MV-4-11 (cell line): ENCODE measurements at regions not wholly inside any gene's neighbourhood (a gene's known extent, or its start where the extent isn't known, plus 50 kb on each side); places are given as distances from the start of the nearest gene placed in this dataset.

Source experiments
- DNase-seq: peaks from one replicate; lab custom pipeline; 2025; lab: John Stamatoyannopoulos, UW

GRCh38 chr22:47772864-47773263 is 1010.4 kb downstream of the TBC1D22A start:
- DNase-seq, result no peak

- DNase-seq, result no peak
Measured at GRCh38 chr22:47769652-47770051, 1007.2 kb downstream of the TBC1D22A start.

- no peak for DNase-seq
Measured at GRCh38 chr22:47768027-47768426, 1005.6 kb downstream of the TBC1D22A start.

GRCh38 chr22:47767403-47767802 is 1005.0 kb downstream of the TBC1D22A start:
- no peak for DNase-seq

- DNase-seq, result no peak
Measured at GRCh38 chr22:47765757-47766156, 1003.3 kb downstream of the TBC1D22A start.

- no peak for DNase-seq
Measured at GRCh38 chr22:47762141-47762540, 999.7 kb downstream of the TBC1D22A start.

GRCh38 chr22:47759909-47760308 is 997.5 kb downstream of the TBC1D22A start:
- no peak for DNase-seq

GRCh38 chr22:47757741-47758140 is 995.3 kb downstream of the TBC1D22A start:
- no peak for DNase-seq

GRCh38 chr22:47750086-47750485 is 987.6 kb downstream of the TBC1D22A start:
- DNase-seq, result no peak

- DNase-seq, result no peak
Measured at GRCh38 chr22:47748957-47749356, 986.5 kb downstream of the TBC1D22A start.

- no peak for DNase-seq
Measured at GRCh38 chr22:47748271-47748670, 985.8 kb downstream of the TBC1D22A start.

GRCh38 chr22:47740109-47740805 is 977.8 kb downstream of the TBC1D22A start:
- no peak for DNase-seq

- no peak for DNase-seq
Measured at GRCh38 chr22:47739291-47740015, 977.0 kb downstream of the TBC1D22A start.

- DNase-seq, result no peak
Measured at GRCh38 chr22:47738472-47739013, 976.1 kb downstream of the TBC1D22A start.

- no peak for DNase-seq
Measured at GRCh38 chr22:47736186-47737034, 974.0 kb downstream of the TBC1D22A start.

- DNase-seq, result no peak
Measured at GRCh38 chr22:47734511-47734910, 972.1 kb downstream of the TBC1D22A start.

GRCh38 chr22:47727641-47728040 is 965.2 kb downstream of the TBC1D22A start:
- no peak for DNase-seq

GRCh38 chr22:47724751-47725150 is 962.3 kb downstream of the TBC1D22A start:
- DNase-seq, result no peak

GRCh38 chr22:47724030-47724429 is 961.6 kb downstream of the TBC1D22A start:
- DNase-seq, result no peak

- no peak for DNase-seq
Measured at GRCh38 chr22:47718337-47718736, 955.9 kb downstream of the TBC1D22A start.

- DNase-seq, result no peak
Measured at GRCh38 chr22:47716890-47717615, 954.6 kb downstream of the TBC1D22A start.
